Omental fat pad (tissue), 3 donors: ENCODE measurements at regions not wholly inside any gene's neighbourhood (a gene's known extent, or its start where the extent isn't known, plus 50 kb on each side); places are given as distances from the start of the nearest gene placed in this dataset.

Experiments
- ATAC-seq: fragments of 150-250 bp; one replicate; pipeline ENCODE4 v1.9.1; 2016; ENCODE audit warnings: mild to moderate bottlenecking, moderate library complexity; ENCODE audit not compliant: low FRiP score
- DNase-seq: peaks from one replicate; pipeline ENCODE4 v3.0.0-alpha.2; 2019; ENCODE audit warnings: low spot score
- TF ChIP-seq, protein P1 (sequence below), 3 donors: fragments of 450-650 bp; IDR thresholded peaks; one replicate each; pipeline ENCODE4 v1.5.1; 2016 to 2017; ENCODE audit warnings: antibody characterized with exemption in 3 of 3, mild to moderate bottlenecking in 3 of 3, moderate library complexity in 2 of 3

DNA sequence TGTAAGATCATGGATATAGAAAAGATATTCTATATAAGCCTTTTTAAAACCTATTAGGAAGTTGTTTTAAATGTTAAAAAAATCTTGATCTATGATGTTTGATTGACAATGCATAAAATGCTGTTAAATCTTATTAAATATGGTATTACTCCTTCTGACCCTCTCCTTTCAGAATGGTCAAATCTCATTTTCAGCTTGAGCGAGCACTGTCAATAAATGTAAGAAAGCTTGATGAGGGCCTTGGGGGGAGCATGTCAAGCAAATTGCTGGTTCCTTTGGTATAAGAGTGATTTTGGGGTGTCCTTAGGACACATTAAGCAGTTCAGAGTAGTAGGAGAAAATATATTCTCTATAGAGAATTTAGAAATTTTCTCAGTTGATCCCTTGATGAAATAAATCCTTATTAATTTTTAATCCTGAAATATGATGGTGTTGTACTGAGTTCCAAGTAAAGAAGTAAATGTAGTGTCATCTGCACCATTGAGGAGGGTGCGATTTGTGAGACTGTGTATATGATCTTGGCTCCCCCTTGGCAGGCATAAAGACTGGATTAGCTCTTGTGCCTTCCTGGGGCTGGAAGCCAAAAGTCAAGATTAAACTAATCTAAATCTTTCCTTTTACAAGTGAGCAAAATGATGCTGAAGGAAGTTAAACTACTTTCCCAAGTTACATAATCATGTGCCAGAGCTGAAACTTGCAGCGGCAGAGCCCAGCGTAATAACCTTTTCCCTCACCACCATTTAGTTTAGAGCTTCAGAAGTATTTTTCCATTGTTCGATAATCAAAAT lies 82.6 kb upstream of the ANK2 start:
- DNase-seq (no peak), ATAC-seq (no peak)
- TF ChIP-seq, protein P1, sequence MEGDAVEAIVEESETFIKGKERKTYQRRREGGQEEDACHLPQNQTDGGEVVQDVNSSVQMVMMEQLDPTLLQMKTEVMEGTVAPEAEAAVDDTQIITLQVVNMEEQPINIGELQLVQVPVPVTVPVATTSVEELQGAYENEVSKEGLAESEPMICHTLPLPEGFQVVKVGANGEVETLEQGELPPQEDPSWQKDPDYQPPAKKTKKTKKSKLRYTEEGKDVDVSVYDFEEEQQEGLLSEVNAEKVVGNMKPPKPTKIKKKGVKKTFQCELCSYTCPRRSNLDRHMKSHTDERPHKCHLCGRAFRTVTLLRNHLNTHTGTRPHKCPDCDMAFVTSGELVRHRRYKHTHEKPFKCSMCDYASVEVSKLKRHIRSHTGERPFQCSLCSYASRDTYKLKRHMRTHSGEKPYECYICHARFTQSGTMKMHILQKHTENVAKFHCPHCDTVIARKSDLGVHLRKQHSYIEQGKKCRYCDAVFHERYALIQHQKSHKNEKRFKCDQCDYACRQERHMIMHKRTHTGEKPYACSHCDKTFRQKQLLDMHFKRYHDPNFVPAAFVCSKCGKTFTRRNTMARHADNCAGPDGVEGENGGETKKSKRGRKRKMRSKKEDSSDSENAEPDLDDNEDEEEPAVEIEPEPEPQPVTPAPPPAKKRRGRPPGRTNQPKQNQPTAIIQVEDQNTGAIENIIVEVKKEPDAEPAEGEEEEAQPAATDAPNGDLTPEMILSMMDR (IDR thresholded peaks at IDR 0.05), result no peak

DNA sequence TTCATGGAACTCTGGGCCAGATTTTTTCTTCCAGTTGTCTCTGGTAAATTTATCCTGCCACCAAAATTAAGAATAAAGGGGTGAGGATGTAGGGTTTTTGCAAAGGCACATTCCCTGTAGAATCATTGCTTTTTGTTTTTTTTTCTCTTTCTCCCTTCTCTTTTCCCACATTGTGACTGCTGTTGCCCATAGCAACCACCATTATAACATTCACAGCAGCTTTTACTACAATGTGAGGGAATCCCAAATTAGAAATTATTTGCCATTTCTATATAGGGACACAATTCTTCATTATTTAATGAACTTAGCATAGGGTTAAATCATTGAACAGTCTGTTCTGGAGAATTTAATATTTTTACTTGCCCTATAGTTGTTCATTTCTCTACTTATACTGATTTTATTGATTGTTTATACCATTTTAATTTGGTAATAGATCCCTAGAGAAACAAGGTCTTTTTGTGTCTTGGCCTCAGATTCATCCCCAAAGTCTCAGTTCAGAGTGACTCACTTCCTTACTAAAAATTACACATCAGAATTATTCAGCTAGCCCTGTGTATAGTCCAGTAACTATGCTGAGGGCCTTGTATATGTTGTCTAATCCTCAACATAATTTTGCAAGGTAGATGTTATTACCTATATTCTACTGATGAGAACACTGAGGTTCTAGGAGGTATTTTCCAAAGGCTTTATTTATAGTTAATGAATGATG lies 80.8 kb upstream of the ANK2 start:
- TF ChIP-seq, protein P1 (IDR thresholded peaks at IDR 0.05), result no peak
- DNase-seq (no peak), ATAC-seq (no peak)

DNA sequence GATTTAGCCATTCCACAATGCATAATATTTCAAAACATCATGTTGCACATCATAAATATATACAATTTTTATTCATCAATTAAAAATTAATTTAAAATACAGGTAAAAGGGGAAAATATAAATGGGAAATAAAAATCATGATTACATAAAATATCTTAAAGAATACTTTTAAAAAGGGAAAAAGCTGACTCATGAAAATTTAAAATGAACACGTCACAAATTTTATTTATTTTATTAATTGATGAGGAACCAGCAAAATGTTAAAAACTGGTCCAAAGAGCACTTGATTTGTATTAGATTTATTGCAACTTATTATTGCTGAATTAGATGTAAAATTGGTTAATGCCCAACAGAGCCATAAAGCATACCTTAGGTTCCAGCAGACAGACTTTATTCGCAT lies 78.5 kb upstream of the ANK2 start:
- TF ChIP-seq, protein P1 (IDR thresholded peaks at IDR 0.05), result no peak
- DNase-seq (no peak), ATAC-seq (no peak)

DNA sequence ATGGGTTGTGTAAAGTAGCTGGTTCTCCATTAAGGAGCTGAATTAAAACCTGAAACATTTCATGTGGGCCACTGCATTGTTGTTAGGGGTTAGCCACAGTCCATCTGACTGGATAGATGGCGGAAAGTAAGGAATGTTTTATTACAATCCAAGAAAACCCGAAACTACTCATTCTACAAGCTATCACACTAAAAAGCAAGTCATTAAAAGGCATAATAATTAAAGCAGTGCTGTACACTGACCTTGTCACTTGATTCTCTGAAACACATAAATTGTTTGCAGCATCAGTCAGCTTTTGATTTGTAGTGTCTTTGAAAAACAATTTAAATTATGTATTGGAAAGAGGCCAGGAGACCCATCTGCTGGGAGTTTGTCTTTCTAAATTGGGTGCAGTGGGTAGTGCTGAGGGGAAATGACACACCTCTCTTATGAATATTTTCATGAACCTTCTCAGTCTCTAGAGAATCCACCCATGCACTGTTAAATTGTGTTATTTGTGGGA lies 75.7 kb upstream of the ANK2 start:
- DNase-seq (no peak), ATAC-seq (no peak)
- TF ChIP-seq, protein P1 (IDR thresholded peaks at IDR 0.05), result no peak

DNA sequence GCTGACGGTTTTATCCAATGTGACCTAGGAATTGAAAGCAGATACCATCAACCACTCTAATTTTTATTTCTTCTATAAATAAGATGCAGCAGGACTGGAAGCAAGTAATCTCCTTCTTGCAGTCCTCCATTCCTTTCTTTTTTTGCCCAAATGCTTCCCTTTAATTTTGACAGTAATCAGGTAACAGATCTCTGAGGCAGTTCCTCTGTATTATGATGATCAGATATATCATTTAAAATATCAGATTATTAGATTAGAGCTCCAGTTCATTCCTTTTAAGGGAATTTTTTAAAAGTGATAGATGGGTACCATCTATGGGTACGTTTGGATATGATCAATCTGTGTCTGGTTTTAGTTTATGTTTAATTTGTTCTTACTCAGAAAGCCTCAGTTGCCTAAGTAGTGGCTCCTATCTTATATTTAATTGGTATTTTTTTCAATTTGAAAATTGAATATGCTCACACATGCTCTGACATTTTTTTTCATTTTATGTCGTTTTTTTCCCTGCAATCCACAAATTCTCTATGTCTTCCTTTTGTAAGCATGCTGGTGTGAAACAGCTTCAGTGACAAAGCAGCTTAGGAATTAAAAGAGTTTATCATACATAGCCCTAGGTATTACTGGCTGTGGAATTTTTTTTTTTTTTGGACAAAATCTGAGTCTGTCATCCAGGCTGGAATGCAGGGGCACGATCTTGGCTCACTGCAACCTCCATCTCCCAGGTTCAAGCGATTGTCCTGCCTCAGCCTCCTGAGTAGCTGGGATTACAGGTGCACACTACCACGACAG lies 73.7 kb upstream of the ANK2 start:
- TF ChIP-seq, protein P1 (IDR thresholded peaks at IDR 0.05), result no peak
- DNase-seq, result no peak
- ATAC-seq, result no peak

DNA sequence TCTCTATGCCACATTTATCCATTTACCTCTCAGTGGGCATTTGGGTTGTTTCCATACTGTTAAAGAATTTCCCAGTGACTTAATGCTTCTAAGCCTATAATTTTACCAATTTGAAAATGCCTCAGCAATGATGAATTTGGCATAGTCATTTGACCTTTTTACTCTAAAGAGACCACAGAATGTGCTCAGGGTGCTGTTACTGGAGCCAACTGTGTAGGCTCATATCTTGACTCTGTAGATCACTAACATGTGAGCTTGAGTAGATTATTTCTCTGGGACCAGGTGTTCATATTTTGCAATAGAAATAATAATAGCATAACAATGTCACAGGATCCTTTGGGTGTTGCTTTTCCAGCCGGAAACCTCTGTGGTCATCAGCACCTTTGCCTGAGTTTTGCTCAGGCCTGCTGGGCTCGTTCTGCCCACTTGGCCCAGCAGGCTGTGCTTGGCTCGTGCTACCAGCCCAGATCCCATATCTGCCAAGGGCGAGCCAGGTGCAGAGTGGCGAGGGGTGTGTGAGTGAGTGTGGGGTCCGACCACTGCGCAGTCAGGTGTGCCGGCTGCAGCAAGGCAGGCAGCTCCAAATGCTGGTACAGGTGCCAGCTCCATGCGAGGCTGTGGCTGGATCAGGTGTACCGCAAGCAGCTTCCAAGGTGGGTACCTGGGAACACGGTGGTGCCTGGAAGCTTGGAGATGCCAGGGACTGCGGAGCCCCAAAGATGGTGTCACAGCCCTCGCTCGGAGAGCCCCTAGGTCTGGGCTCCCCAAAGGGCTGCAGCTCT lies 70.6 kb upstream of the ANK2 start:
- DNase-seq, result no peak

More for the DNA sequence above, 70.6 kb upstream of the ANK2 start:
- no peak for ATAC-seq
- TF ChIP-seq, protein P1 (IDR thresholded peaks at IDR 0.05), result no peak
